ENCODE measurements at regions not wholly inside any gene's neighbourhood (a gene's known extent, or its start where the extent isn't known, plus 50 kb on each side); places are given as distances from the start of the nearest gene placed in this dataset.

GRCh38 chr13:81602241-81602640 lies 1261.3 kb upstream of the SPRY2 start:
- no peak for TF ChIP-seq POLR2A (IDR thresholded peaks at IDR 0.05)
- TF ChIP-seq CTCF (IDR thresholded peaks at IDR 0.05) = no peak
- H3K9me3 ChIP-seq = no peaks in the 10 kb centered on the region
- no peaks in the 10 kb centered on the region for H3K4me1 ChIP-seq
- no peak overlapping the region for H3K27ac ChIP-seq
- no peak overlapping the region for H3K4me3 ChIP-seq
- no peaks in the 10 kb centered on the region for H3K27me3 ChIP-seq
- no peak for DNase-seq
- no peaks in the 10 kb centered on the region for H3K36me3 ChIP-seq
- intact Hi-C loops (cut with DNase I; ENCODE audit: low total_unique reads) = no loop called here

DNA sequence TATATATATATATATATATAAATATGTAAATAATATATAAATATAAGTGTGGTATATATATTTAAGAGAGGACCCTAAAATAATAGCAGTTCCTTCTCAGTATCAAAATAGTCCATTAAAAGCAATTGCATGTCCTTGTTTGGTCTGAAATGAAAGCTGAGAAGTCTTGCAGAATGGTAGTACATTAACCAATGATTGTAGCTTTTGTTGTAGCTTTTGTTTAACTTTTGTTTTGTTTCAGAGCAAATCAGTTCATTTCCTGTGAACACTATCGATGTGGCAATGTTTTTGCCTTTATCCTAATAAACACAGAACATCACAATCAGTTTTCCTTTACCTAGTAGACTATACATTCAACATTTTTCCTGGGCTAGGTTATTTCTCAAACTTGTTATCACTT lies 1256.2 kb upstream of the SPRY2 start:
- no peak for DNase-seq
- Histone ChIP-seq H3K4me1 (no peaks in the 10 kb centered on the region), H3K9me3 (no peaks in the 10 kb centered on the region), H3K27ac (no peak overlapping the region), H3K4me3 (no peak overlapping the region), H3K27me3 (no peaks in the 10 kb centered on the region), H3K36me3 (no peaks in the 10 kb centered on the region)
- TF ChIP-seq POLR2A (IDR thresholded peaks at IDR 0.05) (no peak), CTCF (IDR thresholded peaks at IDR 0.05) (no peak)
- intact Hi-C loops (cut with DNase I; ENCODE audit: low total_unique reads) = no loop called here

DNA sequence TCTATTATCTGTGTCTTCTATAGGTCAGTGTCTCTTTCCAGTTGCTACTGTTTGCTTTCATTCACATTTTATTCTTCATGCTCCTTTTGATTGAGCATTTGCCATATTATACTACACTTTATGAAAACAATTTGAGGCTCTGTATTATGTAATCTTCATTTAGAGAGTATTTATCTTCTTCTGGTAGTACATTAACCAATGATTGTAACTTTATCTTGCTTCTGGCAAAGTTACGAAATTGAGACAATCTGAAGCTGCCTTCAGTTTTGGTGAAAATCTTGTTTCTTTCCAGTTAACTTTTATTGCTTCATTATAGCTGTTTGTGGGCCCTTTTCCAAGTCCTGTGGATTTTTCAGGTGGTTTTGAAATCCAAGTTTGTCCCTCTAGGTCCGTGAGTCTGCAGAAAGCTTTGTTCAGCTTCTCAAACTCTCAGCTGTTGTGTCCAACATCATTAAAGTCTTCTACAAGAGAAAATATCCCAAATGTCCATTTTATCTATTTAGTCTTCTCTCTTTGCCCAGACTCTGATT lies 1255.4 kb upstream of the SPRY2 start:
- TF ChIP-seq POLR2A (IDR thresholded peaks at IDR 0.05) (no peak), CTCF (IDR thresholded peaks at IDR 0.05) (no peak)
- intact Hi-C loops (cut with DNase I; ENCODE audit: low total_unique reads) = no loop called here

DNA sequence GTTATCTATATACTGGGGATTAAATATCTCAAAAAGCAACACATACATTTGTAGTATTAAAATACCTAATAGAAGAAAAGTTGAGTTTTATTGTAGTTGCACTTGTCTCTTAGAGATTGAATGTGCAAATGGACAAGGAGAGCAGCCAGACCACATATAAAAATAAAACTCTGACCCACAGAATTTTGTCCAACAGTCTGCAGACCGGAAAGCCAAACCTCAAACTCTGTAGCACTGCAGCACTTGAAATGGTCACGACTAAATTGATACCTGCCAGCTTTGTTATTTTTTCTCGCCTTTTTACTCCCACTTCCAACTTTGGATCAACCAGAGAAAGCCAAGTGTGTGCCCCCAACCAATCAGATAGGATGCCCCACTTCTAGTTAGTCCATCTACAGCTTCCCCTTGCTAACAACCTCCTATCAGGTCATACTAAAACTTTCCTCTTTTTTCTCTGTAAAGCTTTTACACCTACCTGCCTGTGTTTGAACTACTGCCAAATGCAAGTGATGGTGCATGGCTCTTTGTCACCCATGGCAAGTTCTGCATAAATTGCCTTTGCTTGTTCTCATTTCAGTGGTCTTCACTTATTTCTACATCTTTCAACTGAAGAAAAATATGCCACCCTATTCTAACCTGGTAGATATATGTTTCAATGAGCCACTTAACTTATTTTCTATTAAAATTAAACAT lies 1250.7 kb upstream of the SPRY2 start:
- no peak overlapping the region for H3K27ac ChIP-seq
- TF ChIP-seq POLR2A (IDR thresholded peaks at IDR 0.05) (no peak), CTCF (IDR thresholded peaks at IDR 0.05) (no peak)
- H3K36me3 ChIP-seq = no peaks in the 10 kb centered on the region
- no peak for DNase-seq
- intact Hi-C loops (cut with DNase I; ENCODE audit: low total_unique reads) = no loop called here
- no peaks in the 10 kb centered on the region for H3K27me3 ChIP-seq
- no peaks in the 10 kb centered on the region for H3K4me1 ChIP-seq
- H3K9me3 ChIP-seq = no peaks in the 10 kb centered on the region
- no peak overlapping the region for H3K4me3 ChIP-seq

More for the DNA sequence above, 1255.4 kb upstream of the SPRY2 start:
- Histone ChIP-seq H3K27me3 (no peaks in the 10 kb centered on the region), H3K9me3 (no peaks in the 10 kb centered on the region), H3K27ac (no peak overlapping the region), H3K4me3 (no peak overlapping the region), H3K36me3 (no peaks in the 10 kb centered on the region), H3K4me1 (no peaks in the 10 kb centered on the region)
- no peak for DNase-seq

DNA sequence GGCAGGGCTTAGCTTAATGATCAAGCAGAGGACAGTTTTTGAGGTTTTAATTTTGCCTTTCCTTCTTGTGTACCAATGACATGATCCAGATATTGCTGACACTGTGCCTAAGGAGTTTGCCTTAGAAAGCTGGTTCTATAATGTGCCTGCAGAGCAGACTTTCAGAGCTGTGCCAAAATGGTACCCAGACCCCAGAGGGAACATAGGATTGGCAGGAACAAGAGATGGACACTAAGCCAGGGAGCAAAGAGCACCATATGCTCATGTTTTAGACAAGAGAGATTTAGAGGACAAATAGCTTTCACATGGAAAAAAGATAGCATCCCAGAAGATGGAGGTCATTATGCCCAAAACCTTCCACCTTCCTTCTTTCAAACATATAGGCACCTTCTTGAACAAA lies 1241.5 kb upstream of the SPRY2 start:
- no peak for TF ChIP-seq POLR2A (IDR thresholded peaks at IDR 0.05)
- TF ChIP-seq CTCF (IDR thresholded peaks at IDR 0.05) = no peak
- no peaks in the 10 kb centered on the region for H3K36me3 ChIP-seq
- intact Hi-C loops (cut with DNase I; ENCODE audit: low total_unique reads) = no loop called here
- no peaks in the 10 kb centered on the region for H3K9me3 ChIP-seq
- H3K4me3 ChIP-seq = no peak overlapping the region
- H3K4me1 ChIP-seq = no peaks in the 10 kb centered on the region
- no peak for DNase-seq
- H3K27ac ChIP-seq = no peak overlapping the region
- no peaks in the 10 kb centered on the region for H3K27me3 ChIP-seq
